ENCODE measurements at regions not wholly inside any gene's neighbourhood (a gene's known extent, or its start where the extent isn't known, plus 50 kb on each side); places are given as distances from the start of the nearest gene placed in this dataset.

GRCh38 chr1:222195857-222196256 lies 352.0 kb downstream of the HHIPL2 start:
- TF ChIP-seq CTCF (IDR thresholded peaks at IDR 0.05): no peak
- no peak for TF ChIP-seq POLR2A (IDR thresholded peaks at IDR 0.05)
